ENCODE measurements at regions not wholly inside any gene's neighbourhood (a gene's known extent, or its start where the extent isn't known, plus 50 kb on each side); places are given as distances from the start of the nearest gene placed in this dataset.

DNA sequence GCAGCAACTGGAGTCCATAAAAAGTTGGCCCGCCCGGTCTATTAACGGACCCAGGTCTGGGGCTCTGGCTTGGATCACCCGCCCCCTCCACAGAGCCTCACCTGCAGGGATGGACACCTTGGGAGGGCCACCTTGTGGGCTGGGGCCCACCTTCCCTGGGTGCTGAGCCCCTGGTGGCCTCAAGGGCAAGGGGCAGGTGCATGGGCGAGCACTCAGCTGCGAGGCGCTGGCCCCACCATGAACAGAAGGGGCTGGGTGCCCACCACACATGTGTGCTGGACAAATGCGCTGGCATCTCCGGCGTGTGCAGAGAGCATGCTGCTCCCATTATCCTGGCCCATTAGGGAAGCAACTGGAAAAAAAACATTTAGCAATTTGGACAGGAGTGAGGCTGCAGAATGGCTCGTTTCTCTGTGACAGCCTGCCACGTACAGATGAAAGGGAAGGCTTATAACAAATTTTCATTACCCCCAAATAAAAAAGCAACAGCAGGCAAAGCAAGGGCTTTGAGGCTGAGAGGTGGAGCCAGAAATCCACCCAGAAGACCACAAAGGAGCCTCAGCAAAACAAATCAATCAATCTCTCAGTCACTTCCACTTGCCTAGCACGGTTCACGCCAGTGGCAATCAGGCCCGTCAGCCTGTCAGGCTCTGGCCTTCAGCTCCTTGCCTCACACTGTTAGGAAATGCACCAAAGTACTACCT lies 253.1 kb upstream of the ZNF521 start:
- Histone ChIP-seq H3K79me2 (ENCODE audit: control insufficient read depth, insufficient read depth, low read length) (no peaks in the 10 kb centered on the region), H3K4me2 (ENCODE audit: insufficient read depth, low read length) (no peak overlapping the region), H4K20me1 (replicated peaks; ENCODE audit: control insufficient read depth, extremely low read depth, insufficient read depth, low read length) (no peaks in the 10 kb centered on the region), H3K9me1 (replicated peaks; ENCODE audit: control insufficient read depth, extremely low read depth, insufficient read depth, low read length) (no peaks in the 10 kb centered on the region), H3K27me3 (ENCODE audit: control insufficient read depth in 2 of 2, insufficient read depth in 2 of 2, low read length in 2 of 2) (peaks cover 0 to 5% of the 10 kb centered on the region in 2 experiments), H3K27ac (ENCODE audit: insufficient read depth, low read depth, low read length) (no peak overlapping the region), H3K36me3 (ENCODE audit: control insufficient read depth in 2 of 2, extremely low read depth in 1 of 2, insufficient read depth in 2 of 2, low read length in 2 of 2) (no peaks in the 10 kb centered on the region), H3K4me1 (ENCODE audit: control insufficient read depth, extremely low read depth, insufficient read depth, low read length) (no peaks in the 10 kb centered on the region), H2AFZ (ENCODE audit: low read depth, low read length) (no peak overlapping the region), H3K9ac (replicated peaks; ENCODE audit: extremely low read depth, insufficient read depth, low read length) (no peak overlapping the region), H3K9me3 (replicated peaks; ENCODE audit: control insufficient read depth, insufficient read depth, low read length) (no peaks in the 10 kb centered on the region), H3K4me3 (replicated peaks in 1 of 3; ENCODE audit: insufficient read depth in 1 of 3, low read depth in 1 of 3, low read length in 3 of 3) (no peak overlapping the region)
- DNase-seq (ENCODE audit: low read depth, low spot score) (no peak), FAIRE-seq (no peak)
- dilution Hi-C loops (cut with MboI; ENCODE audit: extremely low pct_ligation_motif_present, low sequenced_read_pairs) (no loop called here), intact Hi-C loops (cut with micrococcal nuclease) (no loop called here)
- ChIA-PET POLR2A (no interaction called here), CTCF (no interaction called here)
- TF ChIP-seq JUN (IDR thresholded peaks at IDR 0.05; ENCODE audit: borderline replicate concordance, insufficient read depth, insufficient read length, low read depth) (no peak), MYC (IDR thresholded peaks at IDR 0.05; ENCODE audit: low read depth, low read length) (no peak), FOS (IDR thresholded peaks at IDR 0.05; ENCODE audit: borderline replicate concordance, insufficient read depth, low read length) (no peak), EZH2 (IDR thresholded peaks at IDR 0.05; ENCODE audit: borderline replicate concordance, low read depth, low read length, severe bottlenecking) (no peak), GATA2 (IDR thresholded peaks at IDR 0.05; ENCODE audit: insufficient read depth, insufficient read length, low read depth, low read length) (no peak), POLR2AphosphoS5 (IDR thresholded peaks at IDR 0.05; ENCODE audit: insufficient read depth, low read depth, low read length) (no peak)
- TF ChIP-seq, protein P1, sequence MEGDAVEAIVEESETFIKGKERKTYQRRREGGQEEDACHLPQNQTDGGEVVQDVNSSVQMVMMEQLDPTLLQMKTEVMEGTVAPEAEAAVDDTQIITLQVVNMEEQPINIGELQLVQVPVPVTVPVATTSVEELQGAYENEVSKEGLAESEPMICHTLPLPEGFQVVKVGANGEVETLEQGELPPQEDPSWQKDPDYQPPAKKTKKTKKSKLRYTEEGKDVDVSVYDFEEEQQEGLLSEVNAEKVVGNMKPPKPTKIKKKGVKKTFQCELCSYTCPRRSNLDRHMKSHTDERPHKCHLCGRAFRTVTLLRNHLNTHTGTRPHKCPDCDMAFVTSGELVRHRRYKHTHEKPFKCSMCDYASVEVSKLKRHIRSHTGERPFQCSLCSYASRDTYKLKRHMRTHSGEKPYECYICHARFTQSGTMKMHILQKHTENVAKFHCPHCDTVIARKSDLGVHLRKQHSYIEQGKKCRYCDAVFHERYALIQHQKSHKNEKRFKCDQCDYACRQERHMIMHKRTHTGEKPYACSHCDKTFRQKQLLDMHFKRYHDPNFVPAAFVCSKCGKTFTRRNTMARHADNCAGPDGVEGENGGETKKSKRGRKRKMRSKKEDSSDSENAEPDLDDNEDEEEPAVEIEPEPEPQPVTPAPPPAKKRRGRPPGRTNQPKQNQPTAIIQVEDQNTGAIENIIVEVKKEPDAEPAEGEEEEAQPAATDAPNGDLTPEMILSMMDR (IDR thresholded peaks at IDR 0.05; ENCODE audit: extremely low read depth in 1 of 2, insufficient read depth in 1 of 2, low read depth in 1 of 2, low read length in 2 of 2): no peak
- BruUV-seq (replicated peaks): no TSS peak
